GM21390 (cell line): ENCODE measurements at regions not wholly inside any gene's neighbourhood (a gene's known extent, or its start where the extent isn't known, plus 50 kb on each side); places are given as distances from the start of the nearest gene placed in this dataset.

Experiments
- ATAC-seq: cut with Tn5 transposase; IDR thresholded peaks from one replicate; pipeline ENCODE4 v1.9.1; 2021; ENCODE audit not compliant: unreplicated experiment

DNA sequence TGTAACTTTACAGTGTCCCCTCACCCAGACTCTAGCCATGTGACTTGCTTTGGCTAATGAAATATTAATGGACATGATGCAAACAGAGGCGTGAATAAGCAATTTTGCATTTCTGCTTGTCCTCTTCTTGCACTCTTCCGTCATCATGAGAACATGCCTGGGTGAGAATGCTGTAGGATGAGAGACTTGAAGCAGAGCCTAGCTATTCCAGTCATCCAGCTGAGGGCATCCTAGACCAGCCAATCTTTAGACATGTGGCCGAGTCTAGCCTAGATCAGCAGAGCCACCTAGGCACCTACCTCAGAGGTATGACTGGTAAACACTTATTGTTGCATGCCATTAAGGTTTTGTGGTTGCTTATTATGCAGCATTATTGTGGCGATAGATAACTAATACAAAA, 450.5 kb upstream of the AZI2 start:
- no peak for ATAC-seq

DNA sequence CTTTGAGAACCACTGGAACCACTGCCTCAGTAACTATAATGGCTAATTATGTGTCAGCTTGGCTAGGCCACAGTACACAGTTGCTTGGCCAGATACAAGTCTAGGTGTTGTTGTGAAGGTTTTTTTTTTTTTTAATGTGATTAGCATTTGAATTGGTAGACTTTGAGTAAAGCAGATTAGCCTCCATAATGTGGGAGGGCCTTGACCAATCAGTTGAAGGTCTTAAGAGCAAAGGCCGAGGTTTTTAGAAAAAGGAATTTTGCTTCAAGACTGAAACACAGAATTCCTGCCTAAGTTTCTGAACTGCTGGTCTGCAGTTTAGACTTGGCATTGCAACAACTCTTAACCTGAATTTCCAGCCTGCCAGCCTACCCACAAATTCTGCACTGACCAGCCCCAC, 451.6 kb upstream of the AZI2 start:
- no peak for ATAC-seq

- ATAC-seq: no peak
Measured at GRCh38 chr3:28808068-28808467, 459.4 kb upstream of the AZI2 start.

- ATAC-seq: no peak
Measured at GRCh38 chr3:28816017-28816416, 464.9 kb upstream of the RBMS3 start.

GRCh38 chr3:28824316-28824715, 456.6 kb upstream of the RBMS3 start:
- ATAC-seq: no peak

GRCh38 chr3:28826840-28827239, 454.0 kb upstream of the RBMS3 start:
- no peak for ATAC-seq

GRCh38 chr3:28835249-28835648, 445.6 kb upstream of the RBMS3 start:
- ATAC-seq: no peak

GRCh38 chr3:28835751-28836150, 445.1 kb upstream of the RBMS3 start:
- no peak for ATAC-seq

GRCh38 chr3:28836199-28836598, 444.7 kb upstream of the RBMS3 start:
- no peak for ATAC-seq

GRCh38 chr3:28840976-28841376, 439.9 kb upstream of the RBMS3 start:
- ATAC-seq: peak; percentile 83

DNA sequence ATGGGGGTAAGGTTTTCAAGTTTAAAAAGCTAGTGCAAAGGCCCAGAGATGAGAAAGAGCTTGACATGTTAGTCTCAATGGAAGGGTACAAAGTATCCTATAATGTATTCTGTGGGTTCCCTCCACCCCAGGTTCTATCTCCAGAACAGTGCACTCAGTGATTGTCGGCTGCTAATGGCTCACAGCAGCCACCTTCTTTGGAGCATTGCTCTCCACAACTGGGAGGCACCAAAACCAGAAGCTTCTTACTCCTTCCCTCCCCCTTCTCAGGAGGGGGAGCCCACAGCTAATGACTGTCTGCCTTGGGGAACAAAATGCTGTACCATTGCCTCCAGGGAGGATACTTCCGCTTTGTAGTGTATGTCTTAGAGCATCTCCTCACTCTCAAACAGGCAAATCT, 439.4 kb upstream of the RBMS3 start:
- peak; percentile 23 for ATAC-seq

DNA sequence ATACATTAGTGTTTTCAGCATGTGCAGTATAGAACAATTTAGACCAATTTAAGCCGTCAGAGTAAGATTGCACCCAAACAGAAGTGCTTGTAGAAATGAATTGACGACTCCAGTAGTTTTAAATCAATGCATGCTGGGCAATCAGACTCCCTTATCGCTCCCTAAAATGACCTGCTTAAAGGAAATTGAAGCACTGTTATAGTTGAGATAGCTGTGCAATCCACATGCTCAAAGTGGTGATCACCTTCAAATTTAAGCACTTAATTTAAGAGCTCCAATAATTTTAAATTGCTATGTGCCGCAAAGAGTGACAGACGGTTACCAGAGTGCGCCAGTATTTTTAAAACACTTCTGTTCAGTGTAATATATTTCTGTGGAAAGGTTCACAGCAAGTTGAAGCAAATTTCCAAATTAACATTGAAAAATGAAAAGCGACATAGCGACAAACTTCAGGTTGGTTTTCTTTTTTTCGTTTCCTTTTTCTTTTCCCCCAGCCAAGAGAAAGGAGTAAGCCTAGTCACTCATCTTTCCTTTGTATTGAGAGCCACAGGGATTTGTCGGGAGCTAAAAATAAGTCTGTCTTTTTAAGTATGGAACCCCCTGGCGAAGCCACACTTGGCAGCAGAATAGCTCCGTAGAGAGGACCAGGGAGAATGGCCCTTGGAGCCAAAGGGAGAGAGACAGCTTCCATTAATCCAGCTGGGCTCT, 436.4 kb upstream of the RBMS3 start:
- ATAC-seq: no peak

DNA sequence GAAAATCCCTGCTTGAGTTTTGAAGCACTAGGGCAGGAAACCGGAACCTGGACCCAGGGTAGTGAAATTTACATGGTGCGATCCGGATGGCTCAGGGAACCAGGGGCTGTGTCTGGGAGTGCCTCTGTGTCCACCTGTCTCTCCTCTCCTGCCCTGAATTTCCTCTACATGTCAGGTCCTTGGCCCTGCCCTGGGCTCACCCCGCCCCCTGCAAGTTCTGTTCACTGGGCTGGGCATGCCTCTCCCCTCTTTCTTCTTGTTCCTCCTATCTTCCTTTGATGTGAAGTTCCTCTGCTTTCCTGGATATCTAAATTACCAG, 435.9 kb upstream of the RBMS3 start:
- no peak for ATAC-seq

GRCh38 chr3:28846971-28847478, 433.8 kb upstream of the RBMS3 start:
- ATAC-seq: no peak

DNA sequence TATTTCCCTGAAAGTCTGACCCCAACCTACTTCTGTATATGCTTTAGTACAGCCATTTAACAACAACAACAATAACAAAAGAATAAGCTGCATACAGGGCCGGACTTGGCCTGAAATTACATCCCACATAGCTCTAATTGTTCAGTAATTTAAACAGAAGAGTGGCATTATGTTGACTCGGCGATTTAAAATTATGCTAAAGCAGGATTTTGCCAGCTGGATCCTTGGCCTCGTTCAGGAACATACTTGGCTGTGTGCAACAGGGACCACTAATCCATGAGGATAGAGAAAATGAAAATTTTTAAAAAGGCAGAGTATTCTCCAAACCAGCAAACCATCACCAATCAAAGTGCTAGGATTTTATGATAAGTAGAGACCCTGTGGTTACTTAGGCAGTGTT, 433.1 kb upstream of the RBMS3 start:
- no peak for ATAC-seq

DNA sequence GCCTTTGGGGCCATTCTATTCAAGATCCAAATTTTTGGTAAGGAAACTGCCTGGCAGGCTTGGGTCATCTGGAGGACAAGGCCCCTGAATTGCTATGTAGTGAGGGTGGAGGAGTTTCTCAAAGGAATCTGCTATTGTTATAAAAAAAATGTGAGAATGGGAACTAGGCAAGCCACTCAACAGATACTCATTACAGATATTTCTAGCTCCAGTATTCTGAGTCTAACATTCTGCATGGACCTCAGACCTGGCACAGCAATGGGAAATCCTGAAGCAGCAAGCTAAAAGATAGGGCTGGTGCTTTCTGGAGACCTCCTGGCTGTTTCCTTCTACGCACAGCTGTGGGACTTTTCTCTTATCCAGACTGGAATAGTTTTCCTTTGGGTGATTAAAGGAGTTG, 430.7 kb upstream of the RBMS3 start:
- ATAC-seq: no peak

GRCh38 chr3:28853830-28854229, 427.0 kb upstream of the RBMS3 start:
- ATAC-seq: no peak

DNA sequence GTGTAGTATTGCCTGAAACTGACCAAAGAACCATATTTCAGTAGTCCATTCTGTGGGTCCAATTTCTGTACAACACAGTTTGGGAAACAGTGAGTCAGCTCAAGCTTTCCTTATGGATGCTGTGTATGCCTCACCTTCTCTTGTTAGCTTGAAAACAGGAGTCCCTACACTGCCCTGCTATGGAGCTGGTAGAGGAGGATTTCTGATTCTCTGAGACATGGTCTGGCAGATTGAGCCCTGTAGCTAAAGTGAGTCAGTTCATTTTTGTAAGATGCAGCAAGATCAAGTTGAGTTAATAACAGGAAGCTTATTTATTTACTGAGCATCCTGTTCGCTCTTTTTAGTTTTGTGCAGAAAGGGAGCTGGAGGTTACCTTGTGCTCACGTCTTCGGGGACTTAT, 424.1 kb upstream of the RBMS3 start:
- no peak for ATAC-seq

GRCh38 chr3:28859897-28860296, 421.0 kb upstream of the RBMS3 start:
- ATAC-seq: no peak

DNA sequence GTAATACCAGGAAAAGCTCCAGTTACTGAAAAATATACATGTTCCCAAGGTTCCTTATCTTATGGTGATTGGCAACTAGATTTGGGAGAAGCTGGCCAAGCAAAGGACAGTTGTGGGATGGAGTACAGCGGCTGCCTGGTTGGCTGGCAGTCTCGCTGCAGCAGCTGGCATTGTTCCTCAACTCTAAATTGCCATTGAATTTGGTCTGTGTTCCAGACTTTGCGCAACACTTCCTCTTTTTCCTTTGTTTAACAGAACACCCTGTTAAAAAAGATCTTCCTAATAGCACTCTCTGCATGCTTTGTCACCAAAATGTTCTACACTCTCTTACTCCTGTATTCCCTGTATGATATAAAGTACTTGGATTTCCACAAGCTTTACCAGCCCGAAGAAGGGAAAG, 420.6 kb upstream of the RBMS3 start:
- ATAC-seq: no peak

DNA sequence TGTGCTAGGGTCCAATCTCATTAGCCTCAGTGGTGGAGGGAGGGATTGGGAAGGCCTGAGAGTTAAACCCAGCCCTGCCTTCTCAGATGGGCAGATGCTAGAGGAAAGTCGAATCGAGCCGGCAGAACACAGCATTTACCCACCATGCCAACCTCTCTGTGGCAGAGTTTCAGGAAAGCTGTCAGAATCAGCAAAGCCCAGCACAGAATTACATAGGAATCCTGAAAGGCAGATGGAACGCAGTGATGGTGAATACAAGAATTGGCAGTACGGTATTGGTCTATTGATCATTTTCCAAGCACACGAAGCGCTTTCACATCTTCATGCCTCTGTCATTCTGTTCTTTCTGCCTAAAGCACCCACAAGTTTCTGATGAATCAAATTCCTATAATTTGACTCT, 417.7 kb upstream of the RBMS3 start:
- no peak for ATAC-seq

DNA sequence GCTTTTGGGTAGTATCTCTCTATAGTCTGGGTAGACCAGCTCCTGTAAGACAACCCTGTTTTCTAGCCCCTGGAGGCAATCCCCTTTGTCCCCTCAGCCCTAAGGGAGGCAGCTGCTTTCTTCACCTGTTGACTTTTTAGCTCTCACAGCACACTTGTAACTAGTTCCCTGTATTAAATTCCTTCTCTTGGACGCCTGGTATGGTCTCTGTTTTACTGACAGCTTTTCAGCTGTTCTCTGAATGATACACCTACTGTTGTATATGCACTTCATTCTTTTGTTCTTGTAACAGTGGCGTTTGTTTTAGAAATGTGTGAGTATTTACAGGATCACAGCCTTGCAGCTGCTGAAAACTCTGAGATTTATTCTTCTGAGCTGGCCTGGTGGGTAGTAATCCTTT, 413.0 kb upstream of the RBMS3 start:
- no peak for ATAC-seq

GRCh38 chr3:28868897-28869296, 412.0 kb upstream of the RBMS3 start:
- ATAC-seq: no peak
